Memory B cell (primary cell): ENCODE measurements at regions not wholly inside any gene's neighbourhood (a gene's known extent, or its start where the extent isn't known, plus 50 kb on each side); places are given as distances from the start of the nearest gene placed in this dataset.

ENCODE experiments used
- ATAC-seq: fragments of 150-1000 bp; cut with Tn5 transposase; 2 replicates; pipeline ENCODE4 v1.10.0; 2021; ENCODE audit warnings: low read depth, mild to moderate bottlenecking, moderate library complexity
- DNase-seq, 2 donors: peaks; one replicate each; pipeline ENCODE4 v3.0.0; 2022; ENCODE audit warnings: low spot score in 2 of 2
- H3K27ac Mint-ChIP-seq: one replicate; pipeline ENCODE4 v1.8.0; 2022; ENCODE audit warnings: mild to moderate bottlenecking, moderate library complexity, mixed read lengths
- H3K27me3 Mint-ChIP-seq: one replicate; pipeline ENCODE4 v1.8.0; 2022; ENCODE audit warnings: mixed read lengths
- H3K36me3 Mint-ChIP-seq: one replicate; pipeline ENCODE4 v1.8.0; 2022; ENCODE audit warnings: mild to moderate bottlenecking, mixed read lengths
- H3K4me1 Mint-ChIP-seq: one replicate; pipeline ENCODE4 v1.8.0; 2022; ENCODE audit warnings: mixed read lengths
- H3K4me3 Mint-ChIP-seq: one replicate; pipeline ENCODE4 v1.8.0; 2022; ENCODE audit warnings: mild to moderate bottlenecking, moderate library complexity, mixed read lengths
- H3K9me3 Mint-ChIP-seq: one replicate; pipeline ENCODE4 v1.8.0; 2022; ENCODE audit warnings: mixed read lengths

DNA sequence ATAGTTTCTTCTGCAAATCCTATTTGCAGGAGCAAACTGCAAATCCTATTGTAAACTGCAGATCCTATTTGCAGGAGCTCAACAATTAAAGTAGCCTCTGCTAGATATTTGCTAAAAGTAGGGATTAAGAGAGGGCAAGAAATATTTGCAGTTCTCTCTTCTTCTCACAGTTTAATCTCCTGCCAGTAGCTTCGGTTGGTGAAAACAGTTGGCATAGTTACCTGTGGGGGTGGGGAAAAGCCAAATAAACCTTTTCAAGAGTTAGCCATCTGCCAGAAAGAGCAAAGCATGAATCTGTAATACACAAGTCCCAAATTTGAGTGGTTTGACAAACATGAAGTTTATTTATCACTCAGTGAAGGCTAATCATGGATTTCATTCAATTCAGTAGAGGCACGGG is 942.5 kb downstream of the JRKL start:
- H3K36me3 Mint-ChIP-seq = no peaks in the 10 kb centered on the region
- H3K9me3 Mint-ChIP-seq = no peaks in the 10 kb centered on the region
- H3K4me3 Mint-ChIP-seq = no peak overlapping the region
- ATAC-seq = no peak
- no peaks in the 10 kb centered on the region for H3K4me1 Mint-ChIP-seq
- no peak for DNase-seq
- no peak overlapping the region for H3K27ac Mint-ChIP-seq
- no peaks in the 10 kb centered on the region for H3K27me3 Mint-ChIP-seq

DNA sequence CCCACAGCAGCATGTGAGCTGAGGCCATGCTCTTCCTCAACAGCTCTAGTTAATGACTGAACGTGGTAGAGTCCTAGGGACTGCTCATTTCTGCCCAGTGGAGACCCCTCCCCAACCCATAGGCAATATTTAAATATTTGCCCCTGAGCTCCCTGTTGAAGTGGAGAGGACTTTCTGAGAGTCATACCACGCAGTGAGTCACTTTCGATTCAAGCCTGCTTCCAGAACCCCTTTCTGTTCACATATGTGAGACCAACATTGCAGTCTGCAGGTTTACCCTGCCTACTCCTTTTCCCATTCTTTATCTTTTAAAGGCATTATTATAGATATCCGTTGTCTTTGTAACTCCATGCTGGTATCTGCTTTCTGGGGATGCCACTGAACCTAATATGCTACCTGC is 946.3 kb downstream of the JRKL start:
- DNase-seq (no peak), ATAC-seq (no peak)
- Mint-ChIP-seq H3K4me3 (no peak overlapping the region), H3K27ac (no peak overlapping the region), H3K27me3 (no peaks in the 10 kb centered on the region), H3K36me3 (no peaks in the 10 kb centered on the region), H3K9me3 (no peaks in the 10 kb centered on the region), H3K4me1 (no peaks in the 10 kb centered on the region)

DNA sequence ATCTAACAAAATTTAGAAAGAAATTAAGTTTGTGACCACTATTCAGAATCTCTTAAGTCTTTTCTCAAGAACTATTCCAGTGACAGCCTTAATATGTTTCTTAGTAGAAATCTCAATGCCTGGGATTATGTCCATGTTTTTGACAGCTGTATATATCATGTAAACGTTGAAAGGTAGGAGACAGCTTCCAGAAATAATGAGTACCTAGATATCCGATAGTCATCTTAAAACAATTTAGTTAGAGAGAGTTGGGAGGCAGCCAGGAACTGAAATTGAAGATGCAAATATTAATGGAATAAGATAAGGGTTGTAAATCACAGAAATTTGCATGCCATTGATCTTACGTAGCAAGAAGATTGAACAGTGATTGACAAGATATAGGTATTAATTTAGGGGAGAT is 955.2 kb downstream of the JRKL start:
- Mint-ChIP-seq H3K27me3 (no peaks in the 10 kb centered on the region), H3K4me3 (no peak overlapping the region), H3K9me3 (peaks cover 9% of the 10 kb centered on the region), H3K27ac (no peak overlapping the region), H3K4me1 (no peaks in the 10 kb centered on the region), H3K36me3 (no peaks in the 10 kb centered on the region)
- DNase-seq (no peak), ATAC-seq (no peak)

DNA sequence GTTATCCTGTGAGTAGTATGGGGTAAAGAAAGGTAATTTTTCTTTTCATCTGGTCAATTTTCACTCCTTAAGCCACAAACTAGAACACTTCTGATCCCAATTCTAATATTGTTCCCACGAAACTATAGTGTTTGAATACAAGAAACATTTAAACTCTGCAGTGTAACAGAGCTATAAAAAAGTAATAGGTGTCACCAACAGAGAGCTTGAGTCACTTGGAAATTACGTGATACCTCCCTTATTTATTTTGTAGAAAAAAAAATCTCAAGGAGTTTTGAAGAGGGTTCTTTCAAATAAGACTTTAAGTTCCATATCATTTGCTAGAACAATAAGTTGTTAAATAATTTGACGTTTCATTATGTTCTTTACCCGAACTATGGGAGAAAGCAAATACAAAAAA is 959.4 kb downstream of the JRKL start:
- Mint-ChIP-seq H3K27me3 (no peaks in the 10 kb centered on the region), H3K9me3 (peaks cover 14% of the 10 kb centered on the region), H3K36me3 (no peaks in the 10 kb centered on the region), H3K4me3 (no peak overlapping the region), H3K27ac (no peak overlapping the region), H3K4me1 (no peaks in the 10 kb centered on the region)
- ATAC-seq = no peak
- DNase-seq = no peak

DNA sequence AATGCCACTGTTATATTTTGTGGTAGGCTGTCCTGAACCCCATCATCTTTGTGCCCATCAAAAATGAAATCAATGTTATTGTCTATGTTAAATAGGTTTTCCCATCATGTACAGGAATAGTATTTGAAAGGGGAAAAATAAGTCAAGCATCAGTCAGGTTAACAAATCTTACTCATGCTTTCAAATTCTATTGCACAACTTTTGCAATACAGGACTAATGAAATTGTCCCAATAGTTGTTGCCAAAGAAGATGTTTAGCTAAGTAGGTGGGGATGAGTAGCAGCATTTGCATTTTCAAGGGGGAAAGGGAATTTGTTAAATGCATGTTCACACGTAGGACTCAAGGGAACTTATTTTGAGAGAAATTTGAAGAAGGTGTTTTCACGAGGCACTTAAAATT is 962.1 kb downstream of the JRKL start:
- ATAC-seq (no peak), DNase-seq (no peak)
- Mint-ChIP-seq H3K4me1 (no peaks in the 10 kb centered on the region), H3K4me3 (no peak overlapping the region), H3K27ac (no peak overlapping the region), H3K9me3 (peaks cover 7% of the 10 kb centered on the region), H3K36me3 (no peaks in the 10 kb centered on the region), H3K27me3 (no peaks in the 10 kb centered on the region)

DNA sequence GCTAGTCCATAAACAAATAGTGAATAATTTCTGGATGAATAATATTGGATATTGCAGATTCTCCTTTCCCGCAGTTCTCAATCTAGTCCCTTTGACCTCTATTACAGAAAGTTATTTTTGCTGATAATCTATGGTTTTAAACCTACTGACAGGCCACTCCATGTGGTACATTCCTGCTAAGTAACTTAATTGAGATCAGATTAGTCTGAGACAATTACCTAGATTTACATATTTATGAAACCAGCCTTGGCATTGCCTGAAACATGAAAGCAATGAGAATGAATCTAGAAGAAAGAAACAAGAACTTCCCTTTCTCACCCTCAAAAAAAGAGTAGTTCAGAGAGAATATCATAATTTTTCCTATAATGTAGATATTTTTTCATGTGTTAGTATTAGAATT is 964.2 kb downstream of the JRKL start:
- ATAC-seq (no peak), DNase-seq (no peak)
- Mint-ChIP-seq H3K27me3 (no peaks in the 10 kb centered on the region), H3K36me3 (no peaks in the 10 kb centered on the region), H3K9me3 (peaks cover 7% of the 10 kb centered on the region), H3K4me3 (no peak overlapping the region), H3K27ac (no peak overlapping the region), H3K4me1 (no peaks in the 10 kb centered on the region)

DNA sequence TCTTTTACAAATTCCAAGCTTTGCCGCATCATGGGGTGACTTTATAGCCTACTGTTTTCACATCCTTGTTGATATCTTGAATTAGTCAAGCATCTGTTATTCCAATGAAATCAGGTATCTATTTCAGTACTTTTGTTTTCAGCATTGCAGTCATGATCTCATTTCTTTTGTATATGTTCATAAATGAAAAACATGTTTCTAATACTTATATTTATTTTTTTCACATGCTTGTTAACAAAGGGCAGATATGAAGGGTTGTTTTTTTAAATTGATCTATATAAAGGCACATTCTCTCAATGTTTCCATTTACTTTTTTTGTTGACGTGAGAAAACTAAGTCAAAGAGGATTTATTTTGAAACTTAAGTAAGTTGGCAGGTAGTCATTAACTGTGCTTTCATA is 964.8 kb downstream of the JRKL start:
- H3K4me1 Mint-ChIP-seq = no peaks in the 10 kb centered on the region
- peaks cover 7% of the 10 kb centered on the region for H3K9me3 Mint-ChIP-seq
- H3K27me3 Mint-ChIP-seq = no peaks in the 10 kb centered on the region
- ATAC-seq (no peak), DNase-seq (no peak)
- H3K4me3 Mint-ChIP-seq = no peak overlapping the region
- no peak overlapping the region for H3K27ac Mint-ChIP-seq
- no peaks in the 10 kb centered on the region for H3K36me3 Mint-ChIP-seq

DNA sequence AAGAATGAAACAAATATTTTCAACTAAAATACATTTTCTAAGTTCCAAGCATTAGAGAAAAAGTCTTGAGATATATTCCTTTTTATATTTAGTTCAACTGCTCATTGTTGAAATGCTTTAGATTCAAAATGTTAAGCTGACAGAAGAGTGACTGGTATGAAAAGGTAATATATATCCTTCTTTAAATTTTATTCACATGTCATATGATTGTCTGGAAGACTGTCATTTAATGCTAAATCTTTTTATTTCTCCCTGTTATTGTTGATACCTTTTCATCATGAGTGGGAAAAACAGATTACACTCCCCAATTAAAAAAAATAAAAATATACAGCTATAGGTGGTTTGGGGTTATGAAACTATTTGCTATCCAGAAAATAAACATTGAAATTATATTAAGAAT is 965.4 kb downstream of the JRKL start:
- Mint-ChIP-seq H3K4me3 (no peak overlapping the region), H3K4me1 (no peaks in the 10 kb centered on the region), H3K36me3 (no peaks in the 10 kb centered on the region), H3K27ac (no peak overlapping the region), H3K27me3 (no peaks in the 10 kb centered on the region), H3K9me3 (peaks cover 7% of the 10 kb centered on the region)
- ATAC-seq = no peak
- DNase-seq = no peak

DNA sequence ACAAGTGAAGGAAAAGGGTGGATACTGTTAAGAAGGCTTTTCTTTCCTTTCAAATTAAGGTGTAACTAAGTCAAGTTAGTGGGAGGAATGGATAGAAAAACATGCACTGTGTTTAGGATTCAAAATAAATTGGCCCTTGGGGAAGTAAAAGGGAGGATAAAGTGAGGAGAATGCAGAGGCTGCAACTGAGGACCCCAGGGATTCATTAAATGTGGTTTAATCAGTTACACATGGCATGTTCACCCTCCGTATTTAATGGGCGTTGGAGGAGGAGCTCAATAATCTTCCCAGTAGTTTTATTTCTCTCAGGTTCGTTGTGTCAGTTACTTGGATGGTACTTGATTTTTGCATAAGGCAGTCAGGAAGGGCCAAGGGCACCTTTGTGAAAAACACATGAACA is 966.3 kb downstream of the JRKL start:
- H3K36me3 Mint-ChIP-seq = no peaks in the 10 kb centered on the region
- H3K27me3 Mint-ChIP-seq = no peaks in the 10 kb centered on the region
- H3K9me3 Mint-ChIP-seq = no peaks in the 10 kb centered on the region
- H3K4me1 Mint-ChIP-seq = no peaks in the 10 kb centered on the region
- ATAC-seq = no peak
- H3K4me3 Mint-ChIP-seq = no peak overlapping the region
- no peak overlapping the region for H3K27ac Mint-ChIP-seq
- DNase-seq = no peak

DNA sequence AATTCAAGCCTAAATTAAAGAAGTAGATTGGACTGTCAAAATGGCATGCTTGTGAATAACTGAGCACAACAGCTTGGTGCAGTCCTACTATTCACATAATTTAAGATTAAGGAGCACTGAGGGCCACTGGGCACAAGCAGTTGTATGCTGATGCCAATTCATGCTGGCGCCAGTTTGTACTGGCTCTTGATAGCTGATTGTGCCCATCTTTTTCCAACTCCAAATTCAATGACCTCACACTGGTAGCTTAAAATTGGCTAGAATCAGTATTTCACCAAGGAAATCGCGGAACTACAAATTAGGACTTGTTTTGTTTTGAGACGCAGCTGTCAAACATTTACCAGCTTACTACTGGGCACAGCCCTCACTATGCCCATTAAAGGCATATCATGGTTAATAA is 969.2 kb downstream of the JRKL start:
- H3K9me3 Mint-ChIP-seq = peaks cover under 1% of the 10 kb centered on the region
- H3K4me3 Mint-ChIP-seq = no peak overlapping the region
- DNase-seq (no peak), ATAC-seq (no peak)
- no peaks in the 10 kb centered on the region for H3K36me3 Mint-ChIP-seq
- H3K4me1 Mint-ChIP-seq = no peaks in the 10 kb centered on the region
- no peaks in the 10 kb centered on the region for H3K27me3 Mint-ChIP-seq
- H3K27ac Mint-ChIP-seq = no peak overlapping the region

DNA sequence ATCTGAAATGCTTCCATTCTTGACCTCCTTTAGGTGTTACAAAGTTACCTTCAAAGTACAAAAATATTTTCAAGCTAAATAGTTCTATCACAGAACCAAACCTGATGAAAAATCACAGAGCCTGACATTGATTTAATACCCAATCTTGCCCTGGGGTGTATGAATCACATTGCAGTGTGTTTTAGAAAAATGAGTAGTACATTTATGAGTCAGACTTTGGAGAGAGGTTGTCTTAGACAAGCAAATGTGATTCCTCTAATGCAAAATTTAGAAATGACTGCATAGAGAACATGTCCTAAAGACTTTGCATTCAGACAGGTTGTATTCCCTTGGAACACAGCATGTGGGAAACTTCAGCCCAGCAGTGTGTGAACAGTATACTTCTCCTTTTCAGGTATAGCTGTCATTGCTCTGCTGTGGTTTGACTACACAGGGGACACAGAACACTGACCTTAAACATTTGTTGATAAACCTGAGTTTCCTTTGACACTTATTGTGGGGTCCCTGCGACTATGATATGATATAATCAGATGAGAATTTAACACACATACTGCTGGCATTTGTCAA is 972.1 kb downstream of the JRKL start:
- H3K36me3 Mint-ChIP-seq = no peaks in the 10 kb centered on the region
- H3K4me1 Mint-ChIP-seq = no peaks in the 10 kb centered on the region
- H3K4me3 Mint-ChIP-seq = no peak overlapping the region
- no peaks in the 10 kb centered on the region for H3K27me3 Mint-ChIP-seq
- no peak for DNase-seq
- H3K27ac Mint-ChIP-seq = no peak overlapping the region
- H3K9me3 Mint-ChIP-seq = peaks cover 7% of the 10 kb centered on the region
- no peak for ATAC-seq

DNA sequence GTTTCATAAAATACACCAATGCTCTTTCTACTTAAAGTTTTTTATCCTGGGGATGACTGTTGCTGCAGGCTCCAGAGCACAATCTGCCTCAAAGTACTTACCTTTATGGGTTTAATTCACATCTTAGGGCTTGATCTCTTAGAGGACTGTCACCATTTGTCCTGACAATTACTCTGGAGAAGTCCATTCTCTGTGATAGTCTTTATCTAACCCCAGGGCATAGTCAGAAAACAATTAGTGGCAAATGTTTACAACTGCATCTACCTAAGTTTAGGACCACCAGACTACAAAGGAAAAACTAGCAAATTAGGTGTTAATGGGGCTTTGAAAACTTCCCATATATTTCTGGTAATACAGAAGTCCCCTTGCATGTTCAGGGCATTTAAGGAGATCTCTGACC is 973.5 kb downstream of the JRKL start:
- no peaks in the 10 kb centered on the region for H3K27me3 Mint-ChIP-seq
- H3K9me3 Mint-ChIP-seq = peaks cover 7% of the 10 kb centered on the region
- no peaks in the 10 kb centered on the region for H3K4me1 Mint-ChIP-seq
- no peak overlapping the region for H3K4me3 Mint-ChIP-seq
- ATAC-seq (no peak), DNase-seq (no peak)
- H3K36me3 Mint-ChIP-seq = no peaks in the 10 kb centered on the region
- no peak overlapping the region for H3K27ac Mint-ChIP-seq

DNA sequence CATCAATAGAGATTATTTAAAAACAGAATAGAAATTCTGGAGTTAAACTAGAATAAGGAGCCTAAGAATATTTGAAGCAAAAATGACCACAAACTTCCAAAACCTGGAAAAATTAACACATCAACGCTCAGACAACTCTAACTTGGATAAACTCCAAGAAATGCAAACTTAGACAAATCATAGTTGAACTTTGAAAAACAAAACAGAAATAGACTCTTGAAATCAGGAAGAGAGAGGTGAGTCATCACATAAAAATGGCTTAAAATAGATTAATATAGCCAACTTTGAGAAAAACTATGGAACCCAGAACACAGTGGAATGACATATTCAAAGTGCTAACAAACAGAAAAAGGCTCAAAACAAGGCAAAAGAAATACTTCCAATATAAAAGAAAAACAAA is 974.2 kb downstream of the JRKL start:
- DNase-seq (no peak), ATAC-seq (no peak)
- Mint-ChIP-seq H3K4me1 (no peaks in the 10 kb centered on the region), H3K4me3 (no peak overlapping the region), H3K27ac (no peak overlapping the region), H3K27me3 (no peaks in the 10 kb centered on the region), H3K36me3 (no peaks in the 10 kb centered on the region), H3K9me3 (peaks cover 7% of the 10 kb centered on the region)

DNA sequence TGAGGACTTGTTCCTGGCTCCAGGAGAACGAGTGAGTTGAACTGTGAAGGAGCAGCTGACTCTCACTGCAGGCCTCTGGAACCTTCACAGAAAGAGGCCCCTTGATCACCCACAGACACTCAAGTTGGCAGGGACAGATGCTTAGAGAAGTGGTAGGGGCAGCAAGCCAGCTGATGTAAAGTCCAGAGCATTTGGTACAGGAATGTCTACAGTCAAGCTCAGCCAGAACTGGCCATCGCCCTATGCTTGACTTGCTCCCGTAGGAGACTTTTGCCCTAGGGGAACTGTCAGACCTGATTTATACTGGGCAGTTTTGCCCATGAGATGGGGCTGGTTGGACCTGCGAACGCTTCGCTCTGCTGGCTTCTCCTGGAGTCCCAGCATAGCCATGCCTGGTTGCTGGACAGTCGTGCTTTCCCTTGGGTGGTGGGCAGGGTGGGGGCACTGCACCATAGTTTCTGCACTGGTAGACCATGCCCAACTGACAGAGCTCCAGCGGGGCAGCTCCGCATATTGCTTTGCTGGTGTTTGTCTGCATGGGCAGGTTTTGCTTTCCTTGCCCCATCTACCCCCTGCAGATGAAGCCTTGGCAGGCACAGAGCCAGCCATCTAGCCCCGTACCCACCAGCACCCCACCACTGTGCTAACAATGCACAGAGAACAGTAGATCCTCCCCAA is 977.7 kb downstream of the JRKL start:
- H3K27me3 Mint-ChIP-seq = no peaks in the 10 kb centered on the region
- H3K4me3 Mint-ChIP-seq = no peak overlapping the region
- no peaks in the 10 kb centered on the region for H3K36me3 Mint-ChIP-seq
- peaks cover 13% of the 10 kb centered on the region for H3K9me3 Mint-ChIP-seq
- DNase-seq (no peak), ATAC-seq (no peak)
- H3K27ac Mint-ChIP-seq = no peak overlapping the region
- H3K4me1 Mint-ChIP-seq = no peaks in the 10 kb centered on the region

DNA sequence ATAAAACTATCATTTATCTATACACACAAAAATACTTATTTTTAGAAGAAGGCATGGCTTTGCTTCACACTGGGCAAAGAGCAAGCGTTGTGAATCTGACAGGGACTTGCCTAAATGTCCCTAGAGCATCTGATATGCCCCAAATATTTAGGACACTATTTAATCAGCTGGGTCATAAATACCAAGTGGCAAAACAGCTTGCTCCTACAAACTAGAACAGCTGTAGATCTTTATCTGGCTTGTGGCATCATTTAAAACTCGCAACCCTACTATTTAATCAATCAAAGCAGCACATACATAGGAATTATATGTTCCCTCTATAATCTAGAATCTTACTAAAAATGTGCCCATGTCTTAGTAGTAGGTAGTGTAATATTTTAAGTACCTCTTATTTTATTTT is 999.5 kb downstream of the JRKL start:
- no peaks in the 10 kb centered on the region for H3K27me3 Mint-ChIP-seq
- no peak overlapping the region for H3K27ac Mint-ChIP-seq
- H3K9me3 Mint-ChIP-seq = no peaks in the 10 kb centered on the region
- no peaks in the 10 kb centered on the region for H3K36me3 Mint-ChIP-seq
- no peaks in the 10 kb centered on the region for H3K4me1 Mint-ChIP-seq
- H3K4me3 Mint-ChIP-seq = no peak overlapping the region
- DNase-seq = no peak
- ATAC-seq = no peak
